HG03565 (cell line): ENCODE measurements at regions not wholly inside any gene's neighbourhood (a gene's known extent, or its start where the extent isn't known, plus 50 kb on each side); places are given as distances from the start of the nearest gene placed in this dataset.

Experiments used
- ATAC-seq: cut with Tn5 transposase; IDR thresholded peaks from one replicate; pipeline ENCODE4 v1.9.1; 2021; ENCODE audit warnings: mild to moderate bottlenecking, moderate library complexity; ENCODE audit not compliant: unreplicated experiment

- ATAC-seq, result no peak
These were observed 375.3 kb downstream of the VPS13C start for GRCh38 chr15:61684749-61685467.

GRCh38 chr15:61682891-61683735 lies 377.1 kb downstream of the VPS13C start:
- ATAC-seq, result no peak

GRCh38 chr15:61681676-61682075 lies 378.6 kb downstream of the VPS13C start:
- no peak for ATAC-seq

- no peak for ATAC-seq
These were observed 379.2 kb downstream of the VPS13C start for GRCh38 chr15:61681038-61681418.

- no peak for ATAC-seq
These were observed 379.8 kb downstream of the VPS13C start for GRCh38 chr15:61680260-61681037.

GRCh38 chr15:61671736-61672135 lies 388.5 kb downstream of the VPS13C start:
- no peak for ATAC-seq

GRCh38 chr15:61668444-61668843 lies 391.8 kb downstream of the VPS13C start:
- ATAC-seq, result no peak

- no peak for ATAC-seq
These were observed 398.5 kb downstream of the VPS13C start for GRCh38 chr15:61661791-61662190.

- no peak for ATAC-seq
These were observed 399.7 kb downstream of the VPS13C start for GRCh38 chr15:61660579-61660978.

GRCh38 chr15:61659566-61660190 lies 400.6 kb downstream of the VPS13C start:
- no peak for ATAC-seq

- no peak for ATAC-seq
These were observed 402.8 kb downstream of the VPS13C start for GRCh38 chr15:61657461-61657860.

GRCh38 chr15:61656391-61656790 lies 403.9 kb downstream of the VPS13C start:
- ATAC-seq, result no peak

GRCh38 chr15:61655881-61656280 lies 404.4 kb downstream of the VPS13C start:
- ATAC-seq, result no peak

- no peak for ATAC-seq
These were observed 405.3 kb downstream of the VPS13C start for GRCh38 chr15:61654918-61655317.

- ATAC-seq, result no peak
These were observed 406.1 kb downstream of the VPS13C start for GRCh38 chr15:61654002-61654740.

- no peak for ATAC-seq
These were observed 407.1 kb downstream of the VPS13C start for GRCh38 chr15:61653110-61653509.

- ATAC-seq, result no peak
These were observed 409.0 kb downstream of the VPS13C start for GRCh38 chr15:61651267-61651666.

GRCh38 chr15:61649046-61649445 lies 411.2 kb downstream of the VPS13C start:
- no peak for ATAC-seq

GRCh38 chr15:61644550-61644949 lies 415.4 kb upstream of the RORA start:
- ATAC-seq, result no peak

GRCh38 chr15:61641645-61642044 lies 412.5 kb upstream of the RORA start:
- ATAC-seq, result no peak
